GM18520 (cell line): ENCODE measurements at regions not wholly inside any gene's neighbourhood (a gene's known extent, or its start where the extent isn't known, plus 50 kb on each side); places are given as distances from the start of the nearest gene placed in this dataset.
"Not testable (repeated sequence)": the region's sequence is repeated elsewhere in the genome, so short reads cannot be mapped to it uniquely, and the experiment has no call there.

ENCODE experiments used
- ATAC-seq: cut with Tn5 transposase; IDR thresholded peaks from one replicate; pipeline ENCODE4 v1.9.1; 2021; ENCODE audit not compliant: unreplicated experiment

DNA sequence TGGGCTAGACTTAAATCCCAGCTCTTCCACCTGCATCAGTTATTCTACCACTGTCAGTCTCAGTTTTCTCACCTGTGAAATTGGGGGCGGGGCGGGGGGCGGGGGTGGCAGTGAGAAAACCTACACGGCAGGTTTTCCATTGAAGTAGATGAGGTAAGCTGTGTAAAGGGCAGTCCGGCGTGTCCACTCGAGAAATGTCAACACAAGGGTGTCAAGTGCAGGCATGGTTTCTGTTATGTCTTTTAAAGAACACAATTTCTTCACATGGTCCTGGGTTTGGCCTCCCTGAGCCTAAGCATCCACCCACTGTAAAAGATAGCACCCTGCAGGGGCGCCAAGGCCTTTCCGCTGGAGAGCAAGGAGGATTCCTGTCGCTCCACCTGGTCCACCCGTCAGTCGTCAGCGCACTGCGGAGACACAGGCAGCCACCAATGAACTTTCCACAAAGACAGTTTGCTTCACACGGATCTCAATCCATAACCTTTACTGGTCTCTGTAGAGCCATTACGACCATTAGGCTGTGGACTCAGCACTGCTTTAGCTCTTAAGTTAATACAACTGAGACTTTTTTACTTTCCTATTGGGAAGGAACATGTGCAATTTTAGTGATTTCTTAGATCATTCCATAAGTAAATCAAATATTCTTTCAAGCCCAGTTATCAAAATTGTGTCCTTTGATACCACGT is 99.5 kb upstream of the FOXB1 start:
- ATAC-seq = no peak

DNA sequence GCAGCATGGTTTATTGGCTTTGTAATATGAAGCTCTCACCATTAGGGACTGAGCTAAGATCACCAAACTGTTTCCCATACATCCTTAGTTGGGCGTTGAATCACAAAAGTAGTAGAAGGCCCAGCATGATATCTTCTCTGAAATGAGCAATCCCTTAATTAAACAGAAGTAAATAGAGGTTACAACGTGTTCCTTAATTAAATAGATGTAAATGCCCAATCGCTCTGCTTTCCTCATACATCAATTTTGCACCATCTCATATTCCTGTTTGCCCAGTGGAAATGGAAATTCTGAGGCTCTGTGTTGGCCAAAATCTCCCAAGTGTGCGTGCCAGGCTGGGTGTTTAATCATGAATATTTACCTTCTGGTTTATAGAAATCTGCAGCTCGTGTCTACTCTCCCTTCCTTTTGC is 107.4 kb upstream of the FOXB1 start:
- no peak for ATAC-seq

DNA sequence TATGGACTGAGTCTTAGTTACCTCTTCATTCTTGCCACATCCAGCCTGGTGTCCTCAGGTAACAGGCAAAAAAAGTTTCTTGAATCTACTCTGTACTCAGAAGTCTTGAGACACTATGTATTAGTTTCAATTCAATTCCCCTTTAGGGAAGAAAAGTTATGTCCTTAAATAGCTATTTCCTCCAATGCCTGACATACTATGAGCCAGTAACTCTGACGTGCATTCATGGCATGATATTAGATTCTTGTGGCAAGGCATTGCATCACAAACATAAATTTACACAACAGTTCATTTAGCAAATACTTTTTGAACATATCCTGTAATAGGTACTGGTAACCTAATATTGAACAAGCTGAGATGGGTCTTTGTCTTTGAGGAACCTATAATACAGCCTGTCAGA is 109.3 kb upstream of the FOXB1 start:
- ATAC-seq = no peak

DNA sequence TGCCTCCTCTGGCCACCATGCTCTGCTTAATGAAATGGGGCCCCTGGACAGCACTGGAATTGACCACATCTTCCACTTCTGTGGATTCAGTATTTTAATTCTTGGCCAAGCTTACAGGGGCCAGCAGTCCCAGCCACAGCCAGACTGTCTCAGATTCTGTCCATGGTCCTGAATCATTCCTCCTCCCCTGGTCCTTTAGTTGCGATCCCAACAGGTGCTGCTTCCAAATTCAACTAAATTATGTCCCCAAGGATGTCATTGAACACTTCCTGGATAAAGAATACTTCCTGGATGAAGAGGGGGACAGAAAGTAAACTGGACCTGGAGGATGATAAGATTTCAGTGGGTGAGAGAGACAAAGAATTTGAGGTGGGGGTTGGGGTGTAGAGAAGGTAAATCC is 111.1 kb upstream of the FOXB1 start:
- no peak for ATAC-seq

DNA sequence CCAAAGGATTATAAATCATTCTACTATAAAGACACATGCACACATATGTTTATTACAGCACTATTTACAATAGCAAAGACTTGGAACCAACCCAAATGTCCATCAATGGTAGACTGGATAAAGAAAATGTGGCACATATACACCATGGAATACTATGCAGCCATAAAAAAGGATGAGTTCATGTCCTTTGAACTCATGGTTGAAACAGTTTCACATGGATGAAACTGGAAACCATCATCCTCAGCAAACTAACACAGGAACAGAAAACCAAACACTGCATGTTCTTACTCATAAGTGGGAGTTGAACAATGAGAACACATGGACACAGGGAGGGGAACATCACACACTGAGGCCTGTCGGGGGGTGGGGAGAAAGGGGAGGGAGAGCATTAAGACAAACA is 116.2 kb upstream of the FOXB1 start:
- not testable (repeated sequence) for ATAC-seq

DNA sequence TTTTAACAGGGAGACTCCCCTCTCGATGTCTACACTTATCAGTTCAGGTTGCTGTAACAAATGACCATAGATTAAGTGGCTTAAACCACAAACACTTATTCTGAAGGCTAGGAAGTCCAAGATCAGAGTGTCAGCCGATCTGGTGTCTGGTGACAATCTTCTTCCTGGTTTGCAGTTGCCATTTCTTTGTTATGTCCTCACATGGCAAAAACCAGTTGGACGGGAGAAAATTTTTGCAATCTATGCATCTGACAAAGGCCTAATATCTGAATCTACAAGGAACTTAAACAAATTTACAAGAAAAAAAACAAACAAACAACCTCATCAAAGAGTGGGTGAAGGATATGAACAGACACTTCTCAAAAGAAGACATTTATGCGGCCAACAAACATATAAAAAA is 116.9 kb upstream of the FOXB1 start:
- no peak for ATAC-seq

DNA sequence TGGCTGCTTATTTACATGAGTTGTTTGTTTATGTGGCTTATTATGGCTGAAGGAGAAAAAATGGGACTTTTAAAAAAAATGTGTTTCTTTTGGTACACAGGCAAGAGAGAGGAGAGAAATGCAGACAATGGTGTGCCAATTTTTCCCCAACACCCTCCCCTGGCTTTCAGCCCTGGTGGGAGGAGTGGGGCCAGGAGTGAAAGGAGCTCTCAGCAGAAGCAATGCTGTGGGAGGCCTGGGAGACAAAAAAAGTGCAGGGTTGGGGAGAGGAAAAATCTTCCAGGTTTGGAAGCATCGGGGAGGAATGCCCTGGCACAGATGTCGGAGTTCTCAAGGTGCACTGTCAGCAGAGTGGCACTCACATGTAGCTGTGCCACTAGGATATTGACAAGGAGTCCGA is 117.7 kb upstream of the FOXB1 start:
- ATAC-seq = no peak

DNA sequence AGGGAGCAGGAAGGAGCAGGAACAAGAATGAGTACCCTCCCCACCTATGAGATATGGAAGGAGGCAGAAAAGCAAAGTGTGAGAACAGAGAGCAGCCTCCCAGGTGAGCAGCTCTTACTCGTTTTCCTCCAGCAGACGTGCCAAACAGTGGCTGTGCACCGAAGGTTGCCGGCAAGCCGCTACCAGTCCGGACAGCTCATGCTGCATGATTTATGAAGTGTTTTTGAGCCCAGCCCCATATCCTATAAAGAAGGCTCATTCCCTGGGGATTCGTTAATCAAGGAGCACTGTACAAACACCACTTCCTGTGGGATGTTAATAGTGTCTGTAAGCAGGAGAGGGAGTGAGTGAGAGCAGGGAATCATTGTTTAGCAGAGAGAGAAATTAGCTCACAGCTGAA is 118.3 kb upstream of the FOXB1 start:
- ATAC-seq = no peak

DNA sequence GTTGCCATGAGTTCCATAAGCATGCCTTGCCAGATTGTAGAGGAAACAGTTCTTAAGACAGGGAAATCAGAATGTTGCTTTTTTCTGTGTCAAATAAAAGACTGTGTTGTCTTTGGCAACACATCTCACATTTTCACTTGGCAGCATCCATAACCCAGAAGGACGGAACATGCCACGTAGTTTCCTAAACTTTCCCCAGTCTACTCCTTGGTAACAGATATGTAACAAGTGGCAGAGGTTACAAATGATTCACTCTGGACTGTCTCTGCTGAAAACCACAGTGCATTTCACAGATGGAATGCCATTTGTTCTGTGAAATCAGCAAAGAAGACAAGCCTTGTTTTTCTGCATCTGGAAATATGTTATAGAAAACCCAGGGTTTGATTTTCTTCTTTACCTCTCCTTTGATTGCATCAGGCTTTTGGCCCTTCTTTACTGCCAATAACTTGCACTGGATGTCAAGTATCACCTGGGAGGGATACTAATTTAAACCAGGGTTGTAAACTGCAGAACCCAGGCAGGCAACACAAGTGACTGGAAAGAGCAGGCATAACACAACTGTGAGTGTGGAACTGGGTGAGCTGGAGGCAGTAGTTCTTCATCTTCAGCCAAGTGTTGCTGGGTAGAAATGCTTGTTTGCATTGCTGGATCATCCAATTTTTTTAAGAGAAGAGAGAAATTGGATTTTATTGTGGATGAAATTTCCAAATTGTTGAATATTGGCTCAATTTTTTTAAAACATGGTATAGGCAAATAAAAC is 124.4 kb upstream of the FOXB1 start:
- ATAC-seq = no peak

DNA sequence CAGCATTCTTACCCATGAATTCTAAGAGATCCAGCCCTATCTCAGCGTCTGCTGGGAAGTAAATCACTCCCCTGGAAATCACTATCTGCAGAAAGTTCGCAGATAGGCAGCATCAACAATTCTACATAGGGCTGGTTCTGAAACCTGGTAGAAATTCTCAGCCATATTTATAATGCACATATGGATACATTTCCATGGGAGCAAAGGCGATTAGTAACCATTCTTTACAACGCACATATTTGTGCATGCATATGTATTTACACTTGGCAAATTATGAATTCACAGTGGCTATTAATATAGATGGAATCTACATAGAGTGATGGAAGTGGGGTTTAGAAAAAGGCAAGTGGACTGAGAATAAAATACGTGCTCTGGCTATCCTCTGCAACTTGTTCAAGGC is 128.0 kb upstream of the FOXB1 start:
- no peak for ATAC-seq

DNA sequence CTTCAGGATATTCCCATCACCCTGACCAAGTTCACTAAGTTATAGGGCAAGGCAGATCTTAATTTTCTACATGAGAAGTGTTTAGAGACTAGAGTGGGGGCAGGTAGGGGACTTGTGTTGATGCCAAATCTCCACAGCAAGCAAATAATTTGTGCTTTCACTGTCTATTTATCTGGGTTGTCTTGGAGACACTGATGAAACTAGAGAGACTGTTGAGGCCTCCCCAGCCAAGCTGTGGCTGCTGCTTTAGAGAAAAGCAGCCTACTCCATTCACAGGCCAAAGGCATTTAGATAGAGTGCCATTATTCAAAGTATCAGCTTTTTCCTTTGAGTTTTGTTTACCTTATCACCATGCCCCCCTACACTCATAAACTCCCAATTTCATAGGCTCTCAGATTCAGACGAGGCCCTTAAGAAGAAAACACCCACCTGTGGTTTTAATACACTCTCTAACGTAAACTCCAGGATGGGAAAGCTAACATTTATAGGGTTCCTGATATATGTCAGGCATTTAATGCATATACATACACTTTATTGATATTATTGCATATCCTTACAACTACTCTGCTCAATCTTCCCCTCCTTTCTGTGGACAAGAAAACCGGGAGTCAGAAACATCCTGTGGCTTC is 130.4 kb upstream of the FOXB1 start:
- ATAC-seq = no peak

DNA sequence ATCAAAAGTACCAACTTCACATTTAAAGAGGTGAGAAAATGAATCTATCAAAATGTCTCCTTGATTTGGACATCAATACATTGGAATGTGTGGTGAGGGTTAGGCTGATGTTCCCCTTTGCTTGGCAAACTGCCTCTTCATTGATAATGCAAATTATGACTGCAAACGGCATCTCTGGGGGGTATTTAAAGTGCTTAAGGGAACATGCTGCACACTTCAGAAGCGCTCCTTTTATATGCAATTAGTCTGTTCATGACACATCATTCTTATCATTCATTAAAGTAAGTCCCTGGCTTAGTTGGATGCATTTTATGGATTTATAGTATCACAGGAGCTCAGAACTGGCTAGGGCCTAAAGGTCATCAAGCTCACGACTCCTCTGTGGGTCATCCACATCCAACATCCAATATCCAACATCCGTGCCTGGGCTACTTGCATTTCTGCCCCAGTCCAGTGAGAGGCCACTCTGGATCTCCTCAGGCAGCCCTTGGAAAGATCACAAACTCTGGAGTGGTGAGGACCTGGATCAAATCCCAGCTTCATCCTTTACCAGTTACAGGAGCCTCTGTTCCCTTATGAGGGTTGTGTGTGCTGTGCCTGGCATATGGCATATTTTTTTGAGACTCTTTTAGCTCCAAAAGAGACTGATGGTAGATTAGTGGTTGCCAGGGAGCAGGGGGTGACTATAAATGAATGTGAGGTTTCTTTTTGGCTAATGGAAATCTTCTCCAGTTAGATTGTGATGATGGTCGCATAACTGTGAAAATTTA is 136.8 kb upstream of the FOXB1 start:
- ATAC-seq = no peak

DNA sequence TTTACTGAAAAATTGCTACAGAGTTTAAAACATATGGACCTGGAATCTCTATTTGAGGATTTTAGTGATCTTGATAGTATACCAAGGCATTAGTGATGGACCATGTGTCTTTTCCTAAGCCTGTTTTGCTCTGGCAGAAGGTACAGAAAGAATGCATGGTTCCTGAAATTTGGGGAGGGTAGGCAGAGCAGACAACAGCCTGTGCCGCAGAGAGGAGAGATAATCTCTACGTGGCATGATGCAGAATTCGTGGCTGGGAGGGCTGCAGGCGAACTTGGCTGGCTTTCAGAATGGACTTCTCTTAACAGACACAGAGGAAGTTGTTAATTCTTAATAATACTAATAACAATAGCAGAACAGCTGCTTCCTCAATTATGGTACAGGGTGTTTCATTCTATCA is 137.5 kb upstream of the FOXB1 start:
- ATAC-seq = no peak

DNA sequence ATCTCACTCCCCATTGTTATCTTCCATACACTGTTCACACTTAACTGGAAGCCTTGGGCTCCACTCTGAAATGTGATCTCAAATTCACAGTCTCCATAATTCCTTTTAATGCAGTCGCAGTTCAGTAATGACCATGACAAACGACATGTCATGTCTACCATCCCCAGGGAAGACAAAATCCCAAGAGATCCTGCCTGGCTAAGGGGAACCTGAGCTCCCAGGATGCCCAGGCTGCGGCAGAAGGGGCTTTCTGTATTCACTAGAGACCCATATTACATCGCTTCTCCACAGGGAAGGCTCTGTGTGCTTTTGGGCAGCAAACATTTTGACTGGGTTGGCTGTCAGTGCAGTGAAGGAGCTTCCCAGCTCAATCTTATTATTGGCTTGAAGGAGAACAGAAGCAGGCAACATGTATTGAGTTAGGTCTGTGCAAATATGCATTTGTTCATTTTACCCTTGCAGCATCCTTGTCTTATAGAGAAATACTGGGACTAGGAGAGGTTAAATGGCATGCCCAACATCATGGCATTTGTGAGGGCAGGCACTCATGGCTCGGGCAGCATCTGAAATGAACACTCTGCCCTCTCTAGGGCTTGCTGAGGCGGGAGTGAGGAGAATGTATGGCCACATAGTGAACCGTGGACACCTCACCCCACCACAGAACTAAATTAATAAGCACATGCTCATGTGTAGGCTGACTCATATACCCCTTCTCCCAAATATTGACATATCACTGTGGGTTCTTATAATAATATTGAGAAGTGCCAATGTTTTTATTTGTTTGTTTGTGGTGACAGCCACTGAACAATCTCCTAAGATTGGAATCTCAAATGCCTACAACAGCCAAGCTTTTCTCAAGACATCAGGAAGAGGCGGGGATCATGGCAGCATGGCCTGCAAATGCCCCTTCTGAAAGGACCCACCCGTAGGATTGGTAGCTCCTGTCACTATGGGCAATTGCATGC is 141.6 kb upstream of the FOXB1 start:
- no peak for ATAC-seq

DNA sequence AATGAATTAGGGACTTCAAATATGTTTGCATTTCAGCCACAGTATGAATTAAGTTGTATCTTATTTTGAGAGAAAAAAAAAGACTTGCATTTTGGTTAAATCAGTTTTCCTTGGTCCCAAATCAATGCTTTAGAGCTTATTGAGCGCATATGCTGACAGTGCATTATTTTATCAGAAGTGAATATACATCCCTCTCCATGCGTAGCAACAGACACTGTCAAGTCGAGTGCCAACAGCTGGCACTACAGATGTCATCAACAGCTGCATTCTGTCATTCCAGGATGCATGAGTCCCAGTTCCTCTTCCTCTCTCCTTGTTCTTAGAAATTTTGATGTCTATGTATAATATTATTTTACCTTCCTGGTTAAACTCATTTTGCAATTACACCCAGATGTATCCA is 156.1 kb upstream of the FOXB1 start:
- ATAC-seq = no peak

DNA sequence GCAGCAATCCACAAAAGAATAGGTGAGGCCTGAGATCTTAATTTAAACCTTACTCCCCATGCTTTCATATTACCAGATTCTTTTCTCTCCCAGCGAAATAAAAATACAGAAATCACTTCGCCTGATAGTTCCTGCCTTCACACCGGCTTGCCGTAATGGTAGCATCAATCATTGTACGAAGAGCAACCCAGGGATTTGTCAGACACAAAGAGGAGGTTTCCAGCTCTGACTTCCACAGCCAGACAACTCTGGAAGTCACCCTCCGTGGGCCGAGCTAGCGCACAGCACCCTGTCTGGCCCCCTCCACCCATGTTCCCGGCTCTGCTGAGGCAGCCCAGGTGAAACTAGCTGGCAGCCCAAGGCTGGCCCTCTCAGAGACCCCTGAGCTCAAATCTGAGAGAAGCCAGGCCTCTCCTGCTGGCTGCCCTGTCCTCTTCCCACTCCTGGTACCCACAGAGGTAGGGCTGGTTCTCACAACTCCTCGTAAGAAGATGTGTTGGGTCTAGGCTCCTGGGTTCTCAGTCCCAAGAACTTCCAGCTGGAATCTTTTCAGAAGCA is 156.9 kb upstream of the BNIP2 start:
- ATAC-seq = no peak

DNA sequence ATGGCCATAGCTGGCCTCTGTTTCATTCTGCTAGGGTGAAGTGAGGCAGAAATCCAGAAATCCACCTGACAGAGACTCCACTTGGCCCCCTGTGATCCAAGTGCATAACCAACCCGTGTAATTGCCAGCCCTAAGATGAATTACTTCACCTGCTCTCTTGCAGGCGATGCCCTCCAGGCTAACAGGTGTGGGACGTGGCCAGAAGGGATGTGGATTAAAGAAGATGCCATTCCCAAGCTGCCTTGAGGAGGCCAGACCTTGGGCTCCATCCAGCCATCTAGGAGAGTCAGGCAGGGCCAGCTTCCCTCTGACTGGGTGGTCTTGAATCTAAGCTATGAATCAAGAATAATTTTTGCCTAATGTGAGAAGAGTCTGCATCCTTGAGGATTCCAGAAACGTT is 154.5 kb upstream of the BNIP2 start:
- ATAC-seq = no peak

DNA sequence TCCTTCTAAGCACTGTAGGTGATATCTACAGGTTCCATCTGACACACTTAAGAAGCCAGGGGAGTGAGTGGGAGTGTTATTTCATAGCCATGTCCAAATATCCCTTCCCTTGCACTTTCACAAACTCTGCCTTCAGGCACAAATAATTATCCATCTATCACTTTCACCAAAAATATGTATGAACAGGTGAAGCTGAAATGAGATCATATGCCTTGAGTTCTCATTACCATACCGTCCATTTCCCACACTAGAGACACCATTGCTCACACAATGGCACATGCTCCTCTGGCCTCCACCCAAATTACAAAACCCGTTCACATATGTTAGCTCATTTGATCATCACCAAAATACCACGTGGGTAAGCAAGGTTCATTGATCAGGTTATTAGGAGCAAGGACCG is 151.9 kb upstream of the BNIP2 start:
- ATAC-seq = no peak

DNA sequence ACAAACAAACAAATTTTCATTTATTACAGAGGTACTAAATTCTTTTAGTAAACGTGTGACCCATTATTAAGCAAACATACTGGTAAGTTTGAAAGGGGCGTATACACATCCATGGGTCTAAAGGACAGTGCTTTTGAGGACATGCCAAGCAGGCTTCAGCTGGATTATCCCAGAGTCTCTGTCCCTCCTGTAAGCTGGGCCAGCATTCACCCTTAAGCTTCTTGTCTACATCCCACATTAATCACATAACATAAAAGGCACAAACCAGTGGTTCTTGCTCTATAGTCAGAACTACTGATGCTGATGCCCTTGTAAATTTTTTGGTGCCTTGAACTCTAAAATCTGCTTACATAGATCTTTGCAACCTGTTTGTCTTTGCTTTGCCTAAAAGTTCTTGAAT is 150.8 kb upstream of the BNIP2 start:
- ATAC-seq = no peak

DNA sequence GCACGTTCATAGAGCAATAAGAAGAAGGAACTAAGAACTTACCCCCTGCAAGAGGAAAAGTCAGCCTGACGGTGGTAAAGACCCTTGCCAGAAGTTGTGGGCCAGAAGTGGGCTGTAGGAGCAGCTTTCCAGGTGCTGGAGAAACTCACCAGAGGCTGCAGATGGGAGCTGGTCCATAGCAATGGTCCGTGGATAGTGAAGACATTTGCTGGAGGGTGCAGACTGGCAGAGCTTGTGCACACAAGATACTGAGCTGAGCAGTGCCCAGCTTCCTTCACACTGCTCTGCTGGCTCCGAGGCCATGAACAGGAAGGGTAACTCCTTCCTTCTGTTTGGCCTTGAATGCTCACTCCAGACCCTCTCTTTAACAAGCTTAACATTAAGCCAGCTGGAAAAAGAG is 149.8 kb upstream of the BNIP2 start:
- ATAC-seq = no peak
